HepG2 (cell line): ENCODE measurements at regions not wholly inside any gene's neighbourhood (a gene's known extent, or its start where the extent isn't known, plus 50 kb on each side); places are given as distances from the start of the nearest gene placed in this dataset.

Experiments used
- ATAC-seq: fragments of 200-7000 bp; cut with Tn5 transposase; 3 replicates; pipeline ENCODE4 v1.9.1; 2020; ENCODE audit warnings: mild to moderate bottlenecking, moderate library complexity
- BruUV-seq: library from RNA; stranded (reverse); fragments of 400-500 nt; replicated peaks from 2 replicates; lab custom pipeline; 2021; lab: Mats Ljungman, UMichigan
- CTCF ChIA-PET: fragments of 300-600 bp; formaldehyde crosslinking; extraction: SDS; loops from one replicate; lab custom pipeline; 2021; ENCODE audit warnings: low total read pairs, inconsistent platforms, low intra/inter-chr PET ratio; lab: Yijun Ruan, JAX
- POLR2A ChIA-PET: fragments of 350-600 bp; sonication (Branson Sonifier 250); formaldehyde crosslinking; loops from one replicate; lab custom pipeline; 2020; ENCODE audit warnings: antibody characterized with exemption, inconsistent platforms; lab: Yijun Ruan, JAX
- DNase-seq: peaks from one replicate; pipeline ENCODE4 v3.0.0-alpha.2; 2015; ENCODE audit warnings: low spot score
- FAIRE-seq: peaks from 3 replicates; lab custom pipeline; 2011; peaks lifted over from hg19 to GRCh38; lab: Jason Lieb, UNC
- H2AFZ ChIP-seq: one replicate; pipeline ENCODE4 v1.6.1; 2011; ENCODE audit warnings: low read length, inconsistent platforms
- H3K27ac ChIP-seq: fragments of 300-600 bp; 3 replicates; pipeline ENCODE4 v1.8.0; 2011; ENCODE audit warnings: mixed run types, mild to moderate bottlenecking, mixed read lengths, low read length, inconsistent platforms; ENCODE audit not compliant: insufficient read depth; ENCODE audit errors: extremely low read length
- H3K27me3 ChIP-seq, 2 experiments: fragments of 200-600 bp in 1 of 2; 2 replicates in 1 of 2; 3 replicates in 1 of 2; pipeline versions ENCODE4 v1.6.0 to v1.8.0; 2011; ENCODE audit warnings: low read length in 2 of 2, mild to moderate bottlenecking in 2 of 2, moderate library complexity in 2 of 2, inconsistent platforms in 1 of 2; ENCODE audit not compliant: insufficient read depth in 2 of 2, control insufficient read depth in 1 of 2
- H3K36me3 ChIP-seq, 2 experiments: fragments of 200-600 bp in 1 of 2; replicated peaks in 1 of 2; 2 replicates in 1 of 2; 3 replicates in 1 of 2; pipeline versions ENCODE4 v1.5.1 to v1.8.0; 2011; ENCODE audit warnings: low read length in 2 of 2, inconsistent platforms in 1 of 2; ENCODE audit not compliant: insufficient read depth in 2 of 2, control insufficient read depth in 1 of 2
- H3K4me1 ChIP-seq: 2 replicates; pipeline ENCODE4 v1.5.1; 2012; ENCODE audit warnings: low read length, inconsistent platforms; ENCODE audit not compliant: insufficient read depth
- H3K4me2 ChIP-seq: 2 replicates; pipeline ENCODE4 v1.6.0; 2011; ENCODE audit warnings: low read depth, low read length, inconsistent platforms
- H3K4me3 ChIP-seq, 3 experiments: fragments of 200-600 bp in 1 of 3; sonication (generic), shearing (Covaris generic) in 1 of 3; replicated peaks in 1 of 3; 2 replicates each; pipeline ENCODE4 v1.5.1; 2011 to 2016; ENCODE audit warnings: low read length in 3 of 3, inconsistent platforms in 2 of 3, low read depth in 2 of 3, mild to moderate bottlenecking in 2 of 3, control low read depth in 1 of 3, mixed read lengths in 1 of 3; ENCODE audit not compliant: insufficient read depth in 1 of 3
- H3K79me2 ChIP-seq: one replicate; pipeline ENCODE4 v1.6.1; 2011; ENCODE audit warnings: low read length, inconsistent platforms; ENCODE audit not compliant: insufficient read depth
- H3K9ac ChIP-seq: 2 replicates; pipeline ENCODE4 v1.6.0; 2011; ENCODE audit warnings: mild to moderate bottlenecking, low read depth, low read length, inconsistent platforms; ENCODE audit not compliant: insufficient read depth
- H3K9me3 ChIP-seq: 2 replicates; pipeline ENCODE4 v1.5.1; 2012; ENCODE audit warnings: mild to moderate bottlenecking, low read length
- H4K20me1 ChIP-seq: 2 replicates; pipeline ENCODE4 v1.6.0; 2011; ENCODE audit warnings: inconsistent platforms, mild to moderate bottlenecking, low read length, moderate library complexity; ENCODE audit not compliant: insufficient read depth
- DBP ChIP-seq: sonication (generic); formaldehyde crosslinking; IDR thresholded peaks from 2 replicates; pipeline ENCODE4 v1.4.0; 2020; ENCODE audit warnings: missing genetic modification reagents; ENCODE audit errors: not compliant biosample characterization
- E2F1 ChIP-seq: sonication (generic); formaldehyde crosslinking; IDR thresholded peaks from 2 replicates; pipeline ENCODE4 v1.5.0; 2020; ENCODE audit warnings: missing genetic modification reagents
- ELK4 ChIP-seq: sonication (generic); formaldehyde crosslinking; IDR thresholded peaks from 2 replicates; pipeline ENCODE4 v1.9.0; 2021; ENCODE audit warnings: missing genetic modification reagents, borderline replicate concordance
- ERF ChIP-seq: IDR thresholded peaks from 2 replicates; pipeline ENCODE4 v1.6.1; 2018; ENCODE audit warnings: missing biosample characterization, missing genetic modification reagents
- MAFK ChIP-seq, 2 experiments: IDR thresholded peaks in 1 of 2; conservative IDR thresholded peaks in 1 of 2; 2 replicates each; pipeline ENCODE4 v1.6.1; 2011; ENCODE audit warnings: improper control_type of control experiment in 2 of 2, low read length in 2 of 2
- MXD1 ChIP-seq: sonication (generic); formaldehyde crosslinking; IDR thresholded peaks from 2 replicates; pipeline ENCODE4 v1.4.0; 2020; ENCODE audit warnings: mild to moderate bottlenecking, missing genetic modification reagents
- NR2F6 ChIP-seq, 2 experiments: IDR thresholded peaks; 2 replicates each; pipeline ENCODE4 v1.6.1; 2016; ENCODE audit warnings: antibody characterized with exemption in 1 of 2, mild to moderate bottlenecking in 1 of 2
- PLRG1 ChIP-seq: fragments of 450-650 bp; conservative IDR thresholded peaks from 2 replicates; pipeline ENCODE4 v1.6.1; 2016
- PRMT3 ChIP-seq: sonication (generic); formaldehyde crosslinking; IDR thresholded peaks from 2 replicates; pipeline ENCODE4 v1.8.1; 2022; ENCODE audit warnings: low read depth, mild to moderate bottlenecking, moderate library complexity, missing genetic modification reagents, borderline replicate concordance
- SNAPC4 ChIP-seq: sonication (generic); formaldehyde crosslinking; IDR thresholded peaks from 2 replicates; pipeline ENCODE4 v1.4.0; 2020; ENCODE audit warnings: mild to moderate bottlenecking, missing genetic modification reagents
- SRSF9 ChIP-seq: fragments of 200-400 bp; formaldehyde crosslinking; IDR thresholded peaks from 2 replicates; pipeline ENCODE4 v1.6.1; 2018; ENCODE audit warnings: borderline replicate concordance, mild to moderate bottlenecking, low read depth, low read length; ENCODE audit not compliant: insufficient read depth, poor library complexity, severe bottlenecking
- TERF1 ChIP-seq: sonication (generic); formaldehyde crosslinking; IDR thresholded peaks from 2 replicates; pipeline ENCODE4 v1.8.0; 2022; ENCODE audit warnings: mild to moderate bottlenecking, missing genetic modification reagents, moderate library complexity
- ZNF230 ChIP-seq: sonication (generic); formaldehyde crosslinking; IDR thresholded peaks from 2 replicates; pipeline ENCODE4 v1.4.0; 2020; ENCODE audit warnings: mild to moderate bottlenecking, missing genetic modification reagents
- ZNF282 ChIP-seq: fragments of 450-650 bp; IDR thresholded peaks from 2 replicates; pipeline ENCODE4 v1.6.1; 2018; ENCODE audit not compliant: partially characterized antibody
- ZNF780A ChIP-seq: sonication (generic); formaldehyde crosslinking; IDR thresholded peaks from 2 replicates; pipeline ENCODE4 v1.8.0; 2022; ENCODE audit warnings: mild to moderate bottlenecking, missing genetic modification reagents, moderate library complexity
- WGBS: methylation state at CpG from one replicate; pipeline ENCODE4 v1.1.6; 2017; ENCODE audit warnings: low lambda C conversion rate; 5-methylcytosine and 5-hydroxymethylcytosine counted together
- in situ Hi-C: cut with HindIII; loops from 2 replicates; pipeline ENCODE4 v1.10.0; 2017; ENCODE audit warnings: low pct_unique_long_range_greater_than_20kb; ENCODE audit not compliant: extremely low pct_ligation_motif_present
- intact Hi-C: fragments of 100-400 bp; cut with micrococcal nuclease; formaldehyde crosslinking; loops from one replicate; pipeline ENCODE4 v1.10.0; 2022; ENCODE audit not compliant: unreplicated experiment

GRCh38 chr2:200189964-200190363 lies 116.5 kb upstream of the SPATS2L start:
- intact Hi-C loops (no loop called here), in situ Hi-C loops (no loop called here)
- Histone ChIP-seq H3K4me1 (peaks cover 11% of the 10 kb centered on the region), H3K9me3 (no peaks in the 10 kb centered on the region), H3K36me3 (no peaks in the 10 kb centered on the region), H3K9ac (no peak overlapping the region), H3K27me3 (peaks cover 0 to 9% of the 10 kb centered on the region in 2 experiments; a peak in 3 of 5 replicates), H3K79me2 (no peaks in the 10 kb centered on the region), H4K20me1 (no peaks in the 10 kb centered on the region), H3K4me3 (no peak overlapping the region), H2AFZ (no peak overlapping the region), H3K27ac (no peak overlapping the region), H3K4me2 (no peak overlapping the region)
- BruUV-seq = no TSS peak
- DNase-seq = no peak
- no peak for FAIRE-seq
- no peak for ATAC-seq
- 4% methylated on average over 2 of the region's 2 CpGs for WGBS
- POLR2A ChIA-PET = no interaction called here
- CTCF ChIA-PET = no interaction called here
- TF ChIP-seq MXD1 (CRISPR knock-in tag) = no peak
- no peak for TF ChIP-seq TERF1
- TF ChIP-seq SNAPC4 (CRISPR knock-in tag) = no peak
- TF ChIP-seq SRSF9 = no peak
- no peak for TF ChIP-seq ZNF282
- TF ChIP-seq E2F1 (CRISPR knock-in tag) = no peak
- TF ChIP-seq ELK4 = no peak
- TF ChIP-seq ZNF230 (CRISPR knock-in tag) = no peak
- TF ChIP-seq NR2F6 (IDR thresholded peaks at IDR 0.05) = no peak
- TF ChIP-seq NR2F6 (CRISPR knock-in tag; IDR thresholded peaks at IDR 0.05) = no peak
- TF ChIP-seq MAFK (conservative IDR thresholded peaks at IDR 0.05 in 1 of 2, IDR thresholded peaks at IDR 0.05 in 1 of 2; ENCODE audit: low read length in 2 of 2) = no peak
- no peak for TF ChIP-seq PLRG1
- no peak for TF ChIP-seq ZNF780A (CRISPR knock-in tag)
- no peak for TF ChIP-seq DBP (CRISPR knock-in tag)
- no peak for TF ChIP-seq ERF (CRISPR knock-in tag)
- no peak for TF ChIP-seq PRMT3 (CRISPR knock-in tag)
